ENCODE measurements at regions not wholly inside any gene's neighbourhood (a gene's known extent, or its start where the extent isn't known, plus 50 kb on each side); places are given as distances from the start of the nearest gene placed in this dataset.

DNA sequence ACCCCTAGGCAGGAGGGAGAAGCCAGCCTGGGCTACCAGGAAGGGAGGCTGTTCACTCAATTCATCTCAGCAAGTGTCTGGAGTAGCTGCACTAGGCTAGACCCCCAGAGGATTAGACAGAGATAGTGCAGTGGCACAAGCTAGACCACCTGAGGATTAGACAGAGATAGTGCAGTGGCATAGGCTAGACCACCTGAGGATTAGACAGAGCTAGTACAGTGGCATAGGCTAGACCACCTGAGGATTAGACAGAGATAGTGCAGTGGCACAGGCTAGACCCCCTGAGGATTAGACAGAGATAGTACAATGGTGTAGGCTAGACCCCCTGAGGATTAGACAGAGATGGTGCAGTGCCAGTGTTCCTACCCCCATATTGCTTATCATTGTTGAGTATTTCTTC, 74.1 kb upstream of the SDK2 start:
- Mint-ChIP-seq H3K4me3 (no peak overlapping the region), H3K9me3 (no peaks in the 10 kb centered on the region), H3K36me3 (no peaks in the 10 kb centered on the region), H3K4me1 (peaks cover 37 to 58% (median 44%) of the 10 kb centered on the region in 3 donors), H3K27ac (peak overlapping the region in 1 of 2 donors; percentile 87), H3K27me3 (peaks cover 0 to 2% of the 10 kb centered on the region in 2 donors)
- ATAC-seq (replicated peaks in 1 of 4) (no peak), DNase-seq (no peak)
- ChIA-PET POLR2A (interaction anchor here in 1 of 2 donors (0.6 kb wide), 1 partner anchor 280 kb away, joined by 3 read pairs; no protein-coding TSS in a partner anchor), CTCF (no interaction called here)
- H3K4me1 ChIP-seq (ENCODE audit: control insufficient read depth in 1 of 2, extremely low read depth in 1 of 2, insufficient read depth in 2 of 2, low read length in 2 of 2) = peaks cover 16 to 40% of the 10 kb centered on the region in 2 experiments
- H3K9me3 ChIP-seq = no peaks in the 10 kb centered on the region
- H3K36me3 ChIP-seq (ENCODE audit: control insufficient read depth in 2 of 2, extremely low read depth in 1 of 2, insufficient read depth in 1 of 2, low read length in 1 of 2) = peaks cover 0 to 4% of the 10 kb centered on the region in 2 donors
- H3K27me3 ChIP-seq (replicated peaks in 1 of 2; ENCODE audit: control insufficient read depth in 2 of 2, extremely low read depth in 1 of 2, insufficient read depth in 2 of 2, low read length in 1 of 2) = peaks cover 0 to 2% of the 10 kb centered on the region in 2 experiments
- no peak overlapping the region for H3K27ac ChIP-seq (ENCODE audit: low read length)
- no peak overlapping the region for H3K4me3 ChIP-seq (ENCODE audit: control insufficient read depth in 1 of 2, extremely low read depth in 1 of 2, low read length in 1 of 2)

- H3K27ac ChIP-seq (ENCODE audit: low read length) = no peak overlapping the region
- Mint-ChIP-seq H3K27ac (peak overlapping the region; percentile 1 to 87), H3K4me1 (peaks cover 42 to 63% (median 49%) of the 10 kb centered on the region in 3 donors), H3K9me3 (no peaks in the 10 kb centered on the region), H3K36me3 (no peaks in the 10 kb centered on the region), H3K4me3 (no peak overlapping the region), H3K27me3 (peaks cover 0 to 2% of the 10 kb centered on the region in 2 donors)
- ATAC-seq (replicated peaks in 1 of 4) (no peak), DNase-seq (no peak)
- peaks cover 0 to 4% of the 10 kb centered on the region in 2 donors for H3K36me3 ChIP-seq (ENCODE audit: control insufficient read depth in 2 of 2, extremely low read depth in 1 of 2, insufficient read depth in 1 of 2, low read length in 1 of 2)
- POLR2A ChIA-PET = interaction anchor here in 1 of 2 donors (0.6 kb wide), 1 partner anchor 281 kb away, joined by 3 read pairs; no protein-coding TSS in a partner anchor
- H3K27me3 ChIP-seq (replicated peaks in 1 of 2; ENCODE audit: control insufficient read depth in 2 of 2, extremely low read depth in 1 of 2, insufficient read depth in 2 of 2, low read length in 1 of 2) = no peaks in the 10 kb centered on the region
- WGBS (ENCODE audit: insufficient coverage) = 79% methylated on average over 9 of the region's 9 CpGs
- CTCF ChIA-PET = no interaction called here
- no peaks in the 10 kb centered on the region for H3K9me3 ChIP-seq
- no peak overlapping the region for H3K4me3 ChIP-seq (ENCODE audit: control insufficient read depth in 1 of 2, extremely low read depth in 1 of 2, low read length in 1 of 2)
- H3K4me1 ChIP-seq (ENCODE audit: control insufficient read depth in 1 of 2, extremely low read depth in 1 of 2, insufficient read depth in 2 of 2, low read length in 2 of 2) = peaks cover 22 to 46% of the 10 kb centered on the region in 2 experiments
Measured at GRCh38 chr17:73718912-73719311, 74.7 kb upstream of the SDK2 start.

GRCh38 chr17:73719588-73720071, 75.4 kb upstream of the SDK2 start:
- H3K9me3 Mint-ChIP-seq = no peaks in the 10 kb centered on the region
- H3K36me3 ChIP-seq (ENCODE audit: control insufficient read depth in 2 of 2, extremely low read depth in 1 of 2, insufficient read depth in 1 of 2, low read length in 1 of 2) = peaks cover 0 to 4% of the 10 kb centered on the region in 2 donors
- DNase-seq (no peak), ATAC-seq (replicated peaks in 1 of 4) (no peak)
- ChIA-PET CTCF (no interaction called here), POLR2A (no interaction called here)
- H3K36me3 Mint-ChIP-seq = no peaks in the 10 kb centered on the region
- peak overlapping the region; percentile 57 to 94 for H3K27ac Mint-ChIP-seq
- peaks cover 0 to 2% of the 10 kb centered on the region in 2 donors for H3K27me3 Mint-ChIP-seq
- H3K4me3 ChIP-seq (ENCODE audit: control insufficient read depth in 1 of 2, extremely low read depth in 1 of 2, low read length in 1 of 2) = no peak overlapping the region
- H3K9me3 ChIP-seq = no peaks in the 10 kb centered on the region
- peaks cover 24 to 53% of the 10 kb centered on the region in 2 experiments for H3K4me1 ChIP-seq (ENCODE audit: control insufficient read depth in 1 of 2, extremely low read depth in 1 of 2, insufficient read depth in 2 of 2, low read length in 2 of 2)
- H3K4me3 Mint-ChIP-seq = peak overlapping the region in 2 of 3 donors; percentile 24 to 38
- H3K27me3 ChIP-seq (replicated peaks in 1 of 2; ENCODE audit: control insufficient read depth in 2 of 2, extremely low read depth in 1 of 2, insufficient read depth in 2 of 2, low read length in 1 of 2) = peaks cover 0 to 5% of the 10 kb centered on the region in 2 experiments
- no peak overlapping the region for H3K27ac ChIP-seq (ENCODE audit: low read length)
- WGBS (ENCODE audit: insufficient coverage) = 84% methylated on average over 12 of the region's 16 CpGs
- H3K4me1 Mint-ChIP-seq = peaks cover 48 to 69% (median 56%) of the 10 kb centered on the region in 3 donors

DNA sequence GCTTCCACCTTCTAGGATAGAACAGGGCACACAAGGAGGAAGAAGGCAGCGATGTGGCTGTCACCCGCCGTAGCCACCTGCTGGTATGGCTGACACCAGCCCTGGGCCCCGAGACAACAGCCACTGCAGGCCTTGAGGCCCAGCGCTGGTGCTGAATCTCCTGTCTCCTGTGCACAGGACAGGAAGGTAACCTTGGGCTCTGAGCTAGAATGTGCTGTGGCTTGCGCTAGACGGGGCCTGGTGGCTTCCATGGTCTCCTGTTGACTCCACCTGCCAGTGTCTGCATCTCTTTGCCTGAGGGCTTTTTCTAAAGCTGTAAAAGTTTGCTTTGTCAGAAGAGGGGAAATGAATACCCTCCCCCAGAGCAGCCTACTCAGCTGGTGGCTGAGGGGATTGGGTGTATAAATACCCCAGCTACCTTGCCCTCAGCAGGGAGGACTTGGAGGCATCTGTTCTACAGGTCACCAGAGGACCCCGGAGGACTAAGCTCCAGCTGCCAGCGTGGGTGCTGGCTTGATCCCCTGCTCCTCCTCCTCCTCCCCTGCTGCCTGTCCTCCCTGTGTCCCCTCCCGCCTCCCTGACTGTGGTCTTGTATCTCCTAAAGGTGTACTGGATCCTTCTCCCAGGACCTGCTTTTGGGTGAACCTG, 76.1 kb upstream of the SDK2 start:
- no peaks in the 10 kb centered on the region for H3K36me3 Mint-ChIP-seq
- POLR2A ChIA-PET = no interaction called here
- H3K27me3 Mint-ChIP-seq = peaks cover 0 to 2% of the 10 kb centered on the region in 2 donors
- peak overlapping the region; percentile 57 to 94 for H3K27ac Mint-ChIP-seq
- H3K27me3 ChIP-seq (replicated peaks in 1 of 2; ENCODE audit: control insufficient read depth in 2 of 2, extremely low read depth in 1 of 2, insufficient read depth in 2 of 2, low read length in 1 of 2) = peaks cover 0 to 5% of the 10 kb centered on the region in 2 experiments
- CTCF ChIA-PET = interaction anchor here in 1 of 2 donors (1.0 kb wide), 1 partner anchor 10 kb away, joined by 4 read pairs; no protein-coding TSS in a partner anchor
- peaks cover 48 to 74% (median 57%) of the 10 kb centered on the region in 3 donors for H3K4me1 Mint-ChIP-seq
- no peak overlapping the region for H3K27ac ChIP-seq (ENCODE audit: low read length)
- peak in 24 of 35 experiments; percentile 2 to 78 (median 35) for DNase-seq
- peak in 3 of 4 experiments; percentile 12 to 87 (median 29) for ATAC-seq (replicated peaks in 1 of 4)
- 61% methylated on average over 6 of the region's 10 CpGs for WGBS (ENCODE audit: insufficient coverage)
- peaks cover 0 to 4% of the 10 kb centered on the region in 2 donors for H3K36me3 ChIP-seq (ENCODE audit: control insufficient read depth in 2 of 2, extremely low read depth in 1 of 2, insufficient read depth in 1 of 2, low read length in 1 of 2)
- no peak overlapping the region for H3K4me3 ChIP-seq (ENCODE audit: control insufficient read depth in 1 of 2, extremely low read depth in 1 of 2, low read length in 1 of 2)
- H3K4me1 ChIP-seq (ENCODE audit: control insufficient read depth in 1 of 2, extremely low read depth in 1 of 2, insufficient read depth in 2 of 2, low read length in 2 of 2) = peaks cover 24 to 56% of the 10 kb centered on the region in 2 experiments
- no peaks in the 10 kb centered on the region for H3K9me3 Mint-ChIP-seq
- H3K9me3 ChIP-seq = no peaks in the 10 kb centered on the region
- H3K4me3 Mint-ChIP-seq = peak overlapping the region in 2 of 3 donors; percentile 50 to 67

DNA sequence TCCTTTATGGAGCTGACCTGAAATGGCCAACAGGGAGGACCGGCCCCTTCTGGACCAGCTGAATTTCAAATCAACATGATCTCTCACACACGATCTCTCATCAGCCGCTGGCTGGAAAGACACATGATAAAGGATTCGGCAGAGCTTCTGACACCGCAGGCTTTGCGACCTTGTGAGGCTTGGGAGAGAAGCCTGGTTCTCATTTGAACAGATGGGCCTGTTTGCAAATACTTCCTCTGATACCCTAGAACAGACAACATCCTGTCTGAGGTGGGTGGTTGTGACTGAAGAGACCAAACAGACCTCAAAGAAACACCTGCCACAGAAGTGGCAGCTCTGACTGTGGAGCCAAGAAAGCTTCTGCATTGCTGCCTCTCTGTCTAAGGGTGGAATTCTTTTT, 77.9 kb upstream of the SDK2 start:
- Mint-ChIP-seq H3K4me1 (peaks cover 48 to 70% (median 57%) of the 10 kb centered on the region in 3 donors), H3K27ac (peak overlapping the region; percentile 98), H3K27me3 (peaks cover 0 to 2% of the 10 kb centered on the region in 2 donors), H3K36me3 (no peaks in the 10 kb centered on the region), H3K4me3 (peak overlapping the region; percentile 75 to 81 (median 78)), H3K9me3 (no peaks in the 10 kb centered on the region)
- H3K4me3 ChIP-seq (ENCODE audit: control insufficient read depth in 1 of 2, extremely low read depth in 1 of 2, low read length in 1 of 2) = no peak overlapping the region
- H3K27me3 ChIP-seq (replicated peaks in 1 of 2; ENCODE audit: control insufficient read depth in 2 of 2, extremely low read depth in 1 of 2, insufficient read depth in 2 of 2, low read length in 1 of 2) = peaks cover 0 to 5% of the 10 kb centered on the region in 2 experiments
- 10% methylated on average over 2 of the region's 6 CpGs for WGBS (ENCODE audit: insufficient coverage)
- CTCF ChIA-PET = interaction anchor here in 1 of 2 donors (1.2 to 2.3 kb wide), 2 partner anchors 12 to 76 kb away, joined by 5 to 7 read pairs; no protein-coding TSS in a partner anchor
- ATAC-seq (replicated peaks in 1 of 4) (peak; percentile 85 to 98 (median 96)), DNase-seq (peak; percentile 16 to 80 (median 51))
- peaks cover 0 to 4% of the 10 kb centered on the region in 2 donors for H3K36me3 ChIP-seq (ENCODE audit: control insufficient read depth in 2 of 2, extremely low read depth in 1 of 2, insufficient read depth in 1 of 2, low read length in 1 of 2)
- H3K4me1 ChIP-seq (ENCODE audit: control insufficient read depth in 1 of 2, extremely low read depth in 1 of 2, insufficient read depth in 2 of 2, low read length in 2 of 2) = peaks cover 24 to 56% of the 10 kb centered on the region in 2 experiments
- peak overlapping the region; percentile 44 for H3K27ac ChIP-seq (ENCODE audit: low read length)
- no peaks in the 10 kb centered on the region for H3K9me3 ChIP-seq
- POLR2A ChIA-PET = no interaction called here

DNA sequence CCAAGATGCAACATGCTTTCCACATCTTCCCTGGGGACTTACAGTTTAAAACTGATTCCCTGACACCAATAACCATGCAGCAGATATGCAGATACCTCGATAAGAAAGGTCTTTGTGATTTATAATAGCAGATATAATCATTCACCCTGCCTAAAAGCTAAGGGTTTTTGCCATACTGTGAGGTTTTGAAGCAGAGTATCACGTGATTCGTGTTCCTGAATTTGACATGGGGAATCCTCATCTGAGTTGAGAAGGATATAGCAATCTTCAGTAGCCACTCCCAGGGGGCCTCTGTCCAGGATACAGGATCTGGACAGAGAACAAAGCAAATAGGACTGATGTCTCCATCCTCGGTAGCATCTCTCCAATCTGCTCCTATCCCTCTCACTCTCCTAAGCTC, 79.1 kb upstream of the SDK2 start:
- peaks cover 48 to 61% (median 57%) of the 10 kb centered on the region in 3 donors for H3K4me1 Mint-ChIP-seq

More for the DNA sequence above, 79.1 kb upstream of the SDK2 start:
- Histone ChIP-seq H3K36me3 (ENCODE audit: control insufficient read depth in 2 of 2, extremely low read depth in 1 of 2, insufficient read depth in 1 of 2, low read length in 1 of 2) (peaks cover 0 to 3% of the 10 kb centered on the region in 2 donors), H3K4me1 (ENCODE audit: control insufficient read depth in 1 of 2, extremely low read depth in 1 of 2, insufficient read depth in 2 of 2, low read length in 2 of 2) (peaks cover 24 to 56% of the 10 kb centered on the region in 2 experiments), H3K27me3 (replicated peaks in 1 of 2; ENCODE audit: control insufficient read depth in 2 of 2, extremely low read depth in 1 of 2, insufficient read depth in 2 of 2, low read length in 1 of 2) (peaks cover 0 to 8% of the 10 kb centered on the region in 2 experiments), H3K27ac (ENCODE audit: low read length) (peak overlapping the region; percentile 13), H3K4me3 (ENCODE audit: control insufficient read depth in 1 of 2, extremely low read depth in 1 of 2, low read length in 1 of 2) (no peak overlapping the region), H3K9me3 (no peaks in the 10 kb centered on the region)
- Mint-ChIP-seq H3K36me3 (no peaks in the 10 kb centered on the region), H3K27ac (peak overlapping the region; percentile 95 to 98), H3K4me3 (peak overlapping the region in 1 of 3 donors; percentile 78), H3K27me3 (peaks cover 0 to 4% of the 10 kb centered on the region in 2 donors), H3K9me3 (no peaks in the 10 kb centered on the region)
- ATAC-seq (replicated peaks in 1 of 4) = no peak
- 71% methylated on average over 2 of the region's 4 CpGs for WGBS (ENCODE audit: insufficient coverage)
- DNase-seq = no peak
- POLR2A ChIA-PET = no interaction called here
- CTCF ChIA-PET = interaction anchor here (1.3 to 2.3 kb wide), 2 partner anchors 13 kb away, joined by 4 to 7 read pairs; no protein-coding TSS in a partner anchor
